ENCODE measurements at regions not wholly inside any gene's neighbourhood (a gene's known extent, or its start where the extent isn't known, plus 50 kb on each side); places are given as distances from the start of the nearest gene placed in this dataset.
"Not testable (repeated sequence)": the region's sequence is repeated elsewhere in the genome, so short reads cannot be mapped to it uniquely, and the experiment has no call there.

GRCh38 chr6:94217836-94218235 is 798.5 kb upstream of the EPHA7 start:
- DNase-seq (ENCODE audit: low read depth): no peak

- no peak for DNase-seq (ENCODE audit: low read depth)
Observed at GRCh38 chr6:94215552-94215951, 796.2 kb upstream of the EPHA7 start.

- no peak for DNase-seq (ENCODE audit: low read depth)
Observed at GRCh38 chr6:94213226-94213625, 793.9 kb upstream of the EPHA7 start.

- DNase-seq (ENCODE audit: low read depth): no peak
Observed at GRCh38 chr6:94196891-94197290, 777.5 kb upstream of the EPHA7 start.

GRCh38 chr6:94190030-94190429 is 770.7 kb upstream of the EPHA7 start:
- DNase-seq (ENCODE audit: low read depth): no peak

- DNase-seq (ENCODE audit: low read depth): no peak
Observed at GRCh38 chr6:94184666-94185464, 765.5 kb upstream of the EPHA7 start.

- no peak for DNase-seq (ENCODE audit: low read depth)
Observed at GRCh38 chr6:94177429-94177828, 758.1 kb upstream of the EPHA7 start.

GRCh38 chr6:94175465-94175864 is 756.1 kb upstream of the EPHA7 start:
- DNase-seq (ENCODE audit: low read depth): no peak

GRCh38 chr6:94163877-94164276 is 744.5 kb upstream of the EPHA7 start:
- DNase-seq (ENCODE audit: low read depth): no peak

GRCh38 chr6:94150886-94151285 is 731.5 kb upstream of the EPHA7 start:
- no peak for DNase-seq (ENCODE audit: low read depth)

GRCh38 chr6:94144807-94145206 is 725.4 kb upstream of the EPHA7 start:
- DNase-seq (ENCODE audit: low read depth): no peak

GRCh38 chr6:94137178-94137577 is 717.8 kb upstream of the EPHA7 start:
- not testable (repeated sequence) for DNase-seq (ENCODE audit: low read depth)

GRCh38 chr6:94133106-94133505 is 713.7 kb upstream of the EPHA7 start:
- DNase-seq (ENCODE audit: low read depth): no peak

- no peak for DNase-seq (ENCODE audit: low read depth)
Observed at GRCh38 chr6:94131271-94131670, 711.9 kb upstream of the EPHA7 start.

GRCh38 chr6:94130478-94130877 is 711.1 kb upstream of the EPHA7 start:
- DNase-seq (ENCODE audit: low read depth): no peak

GRCh38 chr6:94129926-94130325 is 710.6 kb upstream of the EPHA7 start:
- DNase-seq (ENCODE audit: low read depth): no peak

- no peak for DNase-seq (ENCODE audit: low read depth)
Observed at GRCh38 chr6:94127716-94128115, 708.4 kb upstream of the EPHA7 start.

- DNase-seq (ENCODE audit: low read depth): no peak
Observed at GRCh38 chr6:94124333-94124732, 705.0 kb upstream of the EPHA7 start.

GRCh38 chr6:94121094-94121493 is 701.7 kb upstream of the EPHA7 start:
- no peak for DNase-seq (ENCODE audit: low read depth)

GRCh38 chr6:94099072-94099471 is 679.7 kb upstream of the EPHA7 start:
- DNase-seq (ENCODE audit: low read depth): no peak

GRCh38 chr6:94095961-94096360 is 676.6 kb upstream of the EPHA7 start:
- DNase-seq (ENCODE audit: low read depth): no peak

- DNase-seq (ENCODE audit: low read depth): no peak
Observed at GRCh38 chr6:94089941-94090340, 670.6 kb upstream of the EPHA7 start.

GRCh38 chr6:94088870-94089269 is 669.5 kb upstream of the EPHA7 start:
- no peak for DNase-seq (ENCODE audit: low read depth)

- no peak for DNase-seq (ENCODE audit: low read depth)
Observed at GRCh38 chr6:94074764-94075163, 655.4 kb upstream of the EPHA7 start.

Data from stromal cell of bone marrow (primary cell).